SK-N-SH (cell line): ENCODE measurements at regions not wholly inside any gene's neighbourhood (a gene's known extent, or its start where the extent isn't known, plus 50 kb on each side); places are given as distances from the start of the nearest gene placed in this dataset.

Source experiments
- CTCF ChIA-PET: fragments of 300-600, 350-600 bp; formaldehyde crosslinking; extraction: SDS; loops from one replicate; lab custom pipeline; 2021; lab: Yijun Ruan, JAX
- POLR2A ChIA-PET: fragments of 350-600 bp; sonication (Branson Sonifier 250); formaldehyde crosslinking; extraction: SDS; loops from one replicate; lab custom pipeline; 2020; ENCODE audit warnings: antibody characterized with exemption, inconsistent platforms; lab: Yijun Ruan, JAX
- DNase-seq: peaks from one replicate; pipeline ENCODE4 v3.0.0; 2012
- H2AFZ ChIP-seq: fragments of 200-600 bp; sonication (generic); 2 replicates; pipeline ENCODE4 v1.8.1; 2016; ENCODE audit warnings: antibody characterized with exemption, mild to moderate bottlenecking, low read depth
- H3F3A ChIP-seq: fragments of 200-600 bp; sonication (generic); replicated peaks from 2 replicates; pipeline ENCODE3; 2016; ENCODE audit warnings: antibody characterized with exemption, mild to moderate bottlenecking; ENCODE audit not compliant: insufficient read depth
- H3K27ac ChIP-seq, 2 experiments: fragments of 200-500 bp in 1 of 2; fragments of 200-600 bp in 1 of 2; sonication (Bioruptor generic) in 1 of 2; sonication (generic), shearing (Covaris generic) in 1 of 2; 2 replicates each; pipeline versions ENCODE4 v1.5.1 to v1.6.1; 2014 to 2016; ENCODE audit warnings: low read depth in 2 of 2, inconsistent platforms in 1 of 2, low read length in 1 of 2, mild to moderate bottlenecking in 1 of 2, mixed read lengths in 1 of 2
- H3K27me3 ChIP-seq: fragments of 200-600 bp; sonication (generic), shearing (Covaris generic); 2 replicates; pipeline ENCODE4 v1.6.1; 2016; ENCODE audit warnings: mixed run types; ENCODE audit not compliant: insufficient read depth
- H3K36me3 ChIP-seq, 2 experiments: fragments of 200-500 bp in 1 of 2; fragments of 200-600 bp in 1 of 2; sonication (Bioruptor generic) in 1 of 2; sonication (generic) in 1 of 2; replicated peaks in 1 of 2; 2 replicates each; pipeline versions ENCODE3 to v1.5.1; 2014 to 2016; ENCODE audit warnings: low read length in 1 of 2, mild to moderate bottlenecking in 1 of 2; ENCODE audit not compliant: insufficient read depth in 2 of 2, control insufficient read depth in 1 of 2
- H3K4me1 ChIP-seq, 2 experiments: fragments of 200-500 bp in 1 of 2; fragments of 200-600 bp in 1 of 2; sonication (Bioruptor generic) in 1 of 2; sonication (generic), shearing (Covaris generic) in 1 of 2; 2 replicates each; pipeline versions ENCODE4 v1.5.1 to v1.6.1; 2014 to 2016; ENCODE audit warnings: low read depth in 1 of 2, low read length in 1 of 2, mixed run types in 1 of 2; ENCODE audit not compliant: insufficient read depth in 2 of 2, control insufficient read depth in 1 of 2
- H3K4me2 ChIP-seq: fragments of 200-600 bp; sonication (generic), shearing (Covaris generic); 2 replicates; pipeline ENCODE4 v1.6.1; 2017; ENCODE audit warnings: mixed run types
- H3K4me3 ChIP-seq, 2 experiments: fragments of 200-500 bp in 1 of 2; fragments of 200-600 bp in 1 of 2; sonication (Bioruptor generic) in 1 of 2; sonication (generic), shearing (Covaris generic) in 1 of 2; 2 replicates each; pipeline versions ENCODE4 v1.5.1 to v1.8.1; 2014 to 2016; ENCODE audit warnings: low read depth in 2 of 2, inconsistent platforms in 1 of 2, low read length in 1 of 2, mild to moderate bottlenecking in 1 of 2, mixed read lengths in 1 of 2, moderate library complexity in 1 of 2
- H3K79me2 ChIP-seq: fragments of 200-600 bp; sonication (generic); 2 replicates; pipeline ENCODE4 v1.8.1; 2017; ENCODE audit warnings: mild to moderate bottlenecking; ENCODE audit not compliant: insufficient read depth
- H3K9ac ChIP-seq: fragments of 200-600 bp; sonication (generic); 2 replicates; pipeline ENCODE4 v1.6.1; 2017; ENCODE audit warnings: mixed run types
- H3K9me2 ChIP-seq: fragments of 200-600 bp; sonication (generic); 2 replicates; pipeline ENCODE4 v1.6.1; 2017; ENCODE audit warnings: mixed run types
- H3K9me3 ChIP-seq: fragments of 200-600 bp; sonication (generic); 2 replicates; pipeline ENCODE4 v1.6.1; 2017; ENCODE audit warnings: mixed run types, mild to moderate bottlenecking, moderate library complexity
- H4K20me1 ChIP-seq: fragments of 200-600 bp; sonication (generic); 2 replicates; pipeline ENCODE4 v1.6.1; 2017; ENCODE audit warnings: mild to moderate bottlenecking, mixed run types; ENCODE audit not compliant: insufficient read depth
- CHD2 ChIP-seq: fragments of 150-350 bp; IDR thresholded peaks from 2 replicates; pipeline ENCODE4 v1.6.1; 2018; ENCODE audit warnings: low read length; ENCODE audit not compliant: partially characterized antibody
- CTCF ChIP-seq: fragments of 200-600 bp; sonication (generic); IDR thresholded peaks from 2 replicates; pipeline ENCODE4 v1.6.1; 2017; ENCODE audit warnings: antibody characterized with exemption, mild to moderate bottlenecking, moderate library complexity
- FOXM1 ChIP-seq: IDR thresholded peaks from 2 replicates; pipeline ENCODE4 v1.4.0; 2012; ENCODE audit warnings: low read depth, mild to moderate bottlenecking
- IRF3 ChIP-seq: fragments of 150-350 bp; IDR thresholded peaks from 2 replicates; pipeline ENCODE4 v1.6.1; 2016; ENCODE audit warnings: mild to moderate bottlenecking, low read depth, low read length
- JUND ChIP-seq: IDR thresholded peaks from 2 replicates; pipeline ENCODE4 v1.4.0; 2012
- MEF2A ChIP-seq: IDR thresholded peaks from 2 replicates; pipeline ENCODE4 v1.4.0; 2012; ENCODE audit warnings: low read depth, borderline replicate concordance
- REST ChIP-seq: IDR thresholded peaks from 2 replicates; pipeline ENCODE4 v1.6.1; 2012; ENCODE audit warnings: mild to moderate bottlenecking, low read depth, low read length, moderate library complexity
- RFX5 ChIP-seq: IDR thresholded peaks from 2 replicates; pipeline ENCODE4 v1.6.1; 2012; ENCODE audit warnings: mild to moderate bottlenecking, improper control_type of control experiment, low read length
- RXRA ChIP-seq: IDR thresholded peaks from 2 replicates; pipeline ENCODE4 v1.4.0; 2012; ENCODE audit warnings: low read depth, mild to moderate bottlenecking, borderline replicate concordance
- TCF12 ChIP-seq: IDR thresholded peaks from 2 replicates; pipeline ENCODE4 v1.4.0; 2012
- USF1 ChIP-seq: IDR thresholded peaks from 2 replicates; pipeline ENCODE4 v1.4.0; 2012; ENCODE audit warnings: low read depth, borderline replicate concordance
- USF2 ChIP-seq: fragments of 150-350 bp; IDR thresholded peaks from 2 replicates; pipeline ENCODE4 v1.6.1; 2017; ENCODE audit warnings: antibody characterized with exemption, low read length, low read depth, borderline replicate concordance
- ZBTB33 ChIP-seq: IDR thresholded peaks from 2 replicates; pipeline ENCODE4 v1.4.0; 2012; ENCODE audit warnings: low read depth, borderline replicate concordance
- WGBS: methylation state at CpG from one replicate; pipeline ENCODE4 v1.1.6; 2017; ENCODE audit warnings: low lambda C conversion rate; 5-methylcytosine and 5-hydroxymethylcytosine counted together

- no peaks in the 10 kb centered on the region for H3K79me2 ChIP-seq
- TF ChIP-seq CHD2: no peak
- TF ChIP-seq USF1: no peak
- no peak for TF ChIP-seq FOXM1
- TF ChIP-seq ZBTB33: no peak
- no peak for TF ChIP-seq RFX5
- H3K4me3 ChIP-seq: no peak overlapping the region
- H3K9me2 ChIP-seq: no peaks in the 10 kb centered on the region
- H3K9me3 ChIP-seq: no peaks in the 10 kb centered on the region
- H3K9ac ChIP-seq: no peak overlapping the region
- 68% methylated on average over 15 of the region's 19 CpGs for WGBS
- no peak overlapping the region for H2AFZ ChIP-seq
- H3K4me2 ChIP-seq: no peak overlapping the region
- no peak for DNase-seq
- no peak overlapping the region for H3K27ac ChIP-seq
- POLR2A ChIA-PET: no interaction called here
- H4K20me1 ChIP-seq: no peaks in the 10 kb centered on the region
- H3K36me3 ChIP-seq: no peaks in the 10 kb centered on the region
- H3F3A ChIP-seq: no peaks in the 10 kb centered on the region
- H3K27me3 ChIP-seq: peaks cover 12% of the 10 kb centered on the region; the same call in 1 of the 2 replicates
- CTCF ChIA-PET: no interaction called here
- no peaks in the 10 kb centered on the region for H3K4me1 ChIP-seq
These were observed 70.9 kb upstream of the ARHGEF7 start for GRCh38 chr13:111044087-111044830.

- CTCF ChIA-PET: no interaction called here
- Histone ChIP-seq H3K36me3 (no peaks in the 10 kb centered on the region), H3K4me3 (no peak overlapping the region), H2AFZ (no peak overlapping the region), H3K27ac (no peak overlapping the region), H3F3A (no peaks in the 10 kb centered on the region), H3K9me2 (no peaks in the 10 kb centered on the region), H3K9ac (no peak overlapping the region), H3K79me2 (no peaks in the 10 kb centered on the region), H3K4me1 (no peaks in the 10 kb centered on the region), H3K27me3 (peaks cover 12% of the 10 kb centered on the region; the same call in 1 of the 2 replicates), H3K4me2 (no peak overlapping the region), H4K20me1 (no peaks in the 10 kb centered on the region), H3K9me3 (no peaks in the 10 kb centered on the region)
- no peak for DNase-seq
- 57% methylated on average over 12 of the region's 12 CpGs for WGBS
- POLR2A ChIA-PET: no interaction called here
- TF ChIP-seq IRF3 (no peak), TCF12 (no peak), REST (no peak), USF2 (no peak), RFX5 (no peak), MEF2A (no peak), CTCF (no peak), JUND (no peak), ZBTB33 (no peak), RXRA (no peak)
These were observed 71.5 kb upstream of the ARHGEF7 start for GRCh38 chr13:111043575-111043982.
